Endothelial cell of umbilical vein (primary cell): ENCODE measurements at regions not wholly inside any gene's neighbourhood (a gene's known extent, or its start where the extent isn't known, plus 50 kb on each side); places are given as distances from the start of the nearest gene placed in this dataset.

Experiments
- BruUV-seq: library from RNA; stranded (reverse); fragments of 400-500 nt; replicated peaks from 2 replicates; lab custom pipeline; 2021; lab: Mats Ljungman, UMichigan
- CTCF ChIA-PET: fragments of 300-600, 350-600 bp; sonication (Branson Sonifier 250); formaldehyde crosslinking; loops from one replicate; lab custom pipeline; 2021; ENCODE audit warnings: antibody characterized with exemption, inconsistent platforms; lab: Charles Lee
- POLR2A ChIA-PET: fragments of 300-600, 350-600 bp; sonication (Branson Sonifier 250); formaldehyde crosslinking; loops from one replicate; lab custom pipeline; 2021; ENCODE audit warnings: antibody characterized with exemption, inconsistent platforms; lab: Charles Lee
- DNase-seq: peaks from one replicate; pipeline ENCODE4 v3.0.0-alpha.2; 2011; ENCODE audit warnings: low read depth, low spot score
- FAIRE-seq: peaks from 2 replicates; lab custom pipeline; 2011; peaks lifted over from hg19 to GRCh38; lab: Jason Lieb, UNC
- H2AFZ ChIP-seq: 2 replicates; pipeline ENCODE4 v1.6.0; 2012; ENCODE audit warnings: low read depth, low read length, control low read depth, inconsistent platforms
- H3K27ac ChIP-seq: 2 replicates; pipeline ENCODE4 v1.5.1; 2011; ENCODE audit warnings: low read depth, mild to moderate bottlenecking, control low read depth, low read length, moderate library complexity; ENCODE audit not compliant: insufficient read depth
- H3K27me3 ChIP-seq, 2 experiments: 2 replicates each; pipeline versions ENCODE4 v1.6.0 to v1.6.1; 2011; ENCODE audit warnings: low read length in 2 of 2, mixed read lengths in 1 of 2; ENCODE audit not compliant: control insufficient read depth in 2 of 2, insufficient read depth in 2 of 2
- H3K36me3 ChIP-seq, 2 experiments: 2 replicates in 1 of 2; 3 replicates in 1 of 2; pipeline ENCODE4 v1.5.1; 2011; ENCODE audit warnings: low read length in 2 of 2, mild to moderate bottlenecking in 1 of 2, moderate library complexity in 1 of 2; ENCODE audit not compliant: control insufficient read depth in 2 of 2, insufficient read depth in 2 of 2; ENCODE audit errors: extremely low read depth in 1 of 2
- H3K4me1 ChIP-seq: 3 replicates; pipeline ENCODE4 v1.5.1; 2011; ENCODE audit warnings: mild to moderate bottlenecking, low read length; ENCODE audit not compliant: control insufficient read depth, insufficient read depth; ENCODE audit errors: extremely low read depth
- H3K4me2 ChIP-seq: 2 replicates; pipeline ENCODE4 v1.6.1; 2011; ENCODE audit warnings: low read length, control low read depth, mixed read lengths; ENCODE audit not compliant: insufficient read depth
- H3K4me3 ChIP-seq, 3 experiments: fragments of 200-600 bp in 1 of 3; sonication (generic), shearing (Covaris generic) in 1 of 3; replicated peaks in 1 of 3; 2 replicates each; pipeline ENCODE4 v1.5.1; 2011 to 2016; ENCODE audit warnings: control low read depth in 3 of 3, low read length in 3 of 3, mild to moderate bottlenecking in 2 of 3, inconsistent platforms in 1 of 3, low read depth in 1 of 3, moderate library complexity in 1 of 3; ENCODE audit not compliant: insufficient read depth in 1 of 3
- H3K79me2 ChIP-seq: 2 replicates; pipeline ENCODE4 v1.6.0; 2012; ENCODE audit warnings: low read length, inconsistent platforms; ENCODE audit not compliant: control insufficient read depth, insufficient read depth
- H3K9ac ChIP-seq: replicated peaks from 2 replicates; pipeline ENCODE3; 2011; ENCODE audit warnings: low read length, control low read depth; ENCODE audit not compliant: insufficient read depth; ENCODE audit errors: extremely low read depth
- H3K9me1 ChIP-seq: replicated peaks from 3 replicates; pipeline ENCODE4 v1.6.0; 2011; ENCODE audit warnings: mild to moderate bottlenecking, low read length; ENCODE audit not compliant: control insufficient read depth, insufficient read depth; ENCODE audit errors: extremely low read depth
- H3K9me3 ChIP-seq: replicated peaks from 2 replicates; pipeline ENCODE4 v1.5.1; 2012; ENCODE audit warnings: low read length, inconsistent platforms; ENCODE audit not compliant: control insufficient read depth, insufficient read depth
- H4K20me1 ChIP-seq: replicated peaks from 2 replicates; pipeline ENCODE3; 2011; ENCODE audit warnings: mild to moderate bottlenecking, low read length; ENCODE audit not compliant: control insufficient read depth, insufficient read depth; ENCODE audit errors: extremely low read depth
- EZH2 ChIP-seq: IDR thresholded peaks from 2 replicates; pipeline ENCODE4 v1.6.1; 2012; ENCODE audit warnings: borderline replicate concordance, low read depth, mild to moderate bottlenecking, moderate library complexity, low read length, inconsistent platforms; ENCODE audit not compliant: severe bottlenecking
- FOS ChIP-seq: IDR thresholded peaks from 2 replicates; pipeline ENCODE4 v1.6.1; 2011; ENCODE audit warnings: mild to moderate bottlenecking, low read length, moderate library complexity, borderline replicate concordance; ENCODE audit not compliant: insufficient read depth
- GATA2 ChIP-seq: IDR thresholded peaks from 2 replicates; pipeline ENCODE4 v1.7.0; 2011; ENCODE audit warnings: low read depth, mild to moderate bottlenecking, moderate library complexity, mixed read lengths, low read length; ENCODE audit not compliant: insufficient read length, insufficient read depth
- JUN ChIP-seq: IDR thresholded peaks from 2 replicates; pipeline ENCODE4 v1.6.1; 2011; ENCODE audit warnings: borderline replicate concordance, low read depth; ENCODE audit not compliant: insufficient read length, insufficient read depth
- MYC ChIP-seq: IDR thresholded peaks from one replicate; pipeline ENCODE4 v1.6.1; 2011; ENCODE audit warnings: mild to moderate bottlenecking, low read depth, low read length
- POLR2A ChIP-seq: IDR thresholded peaks from 2 replicates; pipeline ENCODE4 v1.6.1; 2012; ENCODE audit warnings: low read depth, mild to moderate bottlenecking, control low read depth, low read length
- POLR2AphosphoS5 ChIP-seq: IDR thresholded peaks from 2 replicates; pipeline ENCODE4 v1.6.1; 2012; ENCODE audit warnings: low read depth, mild to moderate bottlenecking, control low read depth, low read length, moderate library complexity; ENCODE audit not compliant: insufficient read depth
- dilution Hi-C: fragments of 300-500 bp; cut with MboI; formaldehyde crosslinking; loops from one replicate; pipeline ENCODE4 v1.15.0; 2019; ENCODE audit warnings: low sequenced_read_pairs; ENCODE audit not compliant: extremely low pct_ligation_motif_present
- intact Hi-C: fragments of 100-400 bp; cut with micrococcal nuclease; formaldehyde crosslinking; loops from one replicate; pipeline ENCODE4 v1.10.0; 2022
- TF ChIP-seq, protein P1 (sequence below): IDR thresholded peaks from 2 replicates; pipeline ENCODE4 v1.6.1; 2011; ENCODE audit not compliant: insufficient read depth, insufficient read length
- TF ChIP-seq, protein P2 (sequence below), 2 donors: IDR thresholded peaks; 1 replicate in 1 of 2; 2 replicates in 1 of 2; pipeline ENCODE4 v1.5.1; 2011; ENCODE audit warnings: low read length in 2 of 2, mild to moderate bottlenecking in 2 of 2, moderate library complexity in 2 of 2, control low read depth in 1 of 2, inconsistent platforms in 1 of 2, low read depth in 1 of 2; ENCODE audit not compliant: insufficient read depth in 1 of 2; ENCODE audit errors: extremely low read depth in 1 of 2

DNA sequence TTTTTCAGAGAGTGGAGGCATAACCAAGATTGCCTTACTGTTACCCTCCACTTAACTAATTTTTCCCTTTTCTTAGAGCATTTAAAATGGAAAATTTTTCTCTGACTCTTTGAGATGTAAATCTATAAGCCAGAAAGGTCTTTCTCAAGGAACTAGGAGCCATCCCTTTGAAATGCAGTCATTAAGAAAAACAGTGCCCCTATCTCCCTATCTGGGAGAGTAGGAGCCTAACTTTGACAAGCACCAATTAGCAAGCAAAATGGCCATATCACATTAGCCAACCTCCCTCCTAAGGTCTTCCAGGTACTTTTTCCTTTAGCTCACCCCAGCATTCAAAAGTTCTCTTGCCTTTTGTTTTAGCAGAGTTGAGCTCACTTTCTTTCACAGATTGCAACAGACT lies 570.5 kb downstream of the EPHA7 start:
- Histone ChIP-seq H3K4me2 (no peak overlapping the region), H4K20me1 (no peaks in the 10 kb centered on the region), H3K9ac (no peak overlapping the region), H3K4me1 (no peaks in the 10 kb centered on the region), H3K79me2 (no peaks in the 10 kb centered on the region), H3K27me3 (no peaks in the 10 kb centered on the region), H2AFZ (no peak overlapping the region), H3K36me3 (no peaks in the 10 kb centered on the region), H3K9me1 (no peaks in the 10 kb centered on the region), H3K9me3 (no peaks in the 10 kb centered on the region), H3K4me3 (no peak overlapping the region), H3K27ac (no peak overlapping the region)
- POLR2A ChIA-PET: no interaction called here
- dilution Hi-C loops: no loop called here
- DNase-seq: no peak
- TF ChIP-seq POLR2A: no peak
- TF ChIP-seq POLR2AphosphoS5: no peak
- TF ChIP-seq, protein P1, sequence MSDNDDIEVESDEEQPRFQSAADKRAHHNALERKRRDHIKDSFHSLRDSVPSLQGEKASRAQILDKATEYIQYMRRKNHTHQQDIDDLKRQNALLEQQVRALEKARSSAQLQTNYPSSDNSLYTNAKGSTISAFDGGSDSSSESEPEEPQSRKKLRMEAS: no peak
- TF ChIP-seq MYC: no peak
- BruUV-seq: no TSS peak
- intact Hi-C loops: no loop called here
- CTCF ChIA-PET: no interaction called here
- no peak for FAIRE-seq

DNA sequence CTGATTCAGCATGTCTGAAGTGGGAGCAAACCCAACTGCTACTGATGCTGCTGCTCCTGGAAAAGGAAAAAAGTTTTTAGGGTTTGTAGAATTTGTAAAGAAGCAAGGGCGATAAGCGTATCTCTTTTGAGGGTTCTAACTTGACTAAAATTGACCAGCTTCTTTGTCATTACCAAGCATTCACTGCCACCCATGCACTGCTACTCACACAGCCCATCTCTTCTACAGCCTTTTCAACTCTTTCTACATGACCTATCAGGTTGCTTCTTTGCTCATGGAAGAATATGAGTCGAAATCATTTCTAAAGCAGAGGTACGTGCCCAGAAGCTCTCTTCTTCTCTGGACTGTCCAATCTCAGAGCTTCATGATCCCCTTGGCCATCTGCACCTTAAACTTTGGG lies 570.9 kb downstream of the EPHA7 start:
- dilution Hi-C loops: no loop called here
- no peak for FAIRE-seq
- no peaks in the 10 kb centered on the region for H3K4me1 ChIP-seq

More for the DNA sequence above, 570.9 kb downstream of the EPHA7 start:
- DNase-seq: no peak
- no TSS peak for BruUV-seq
- Histone ChIP-seq H3K9me3 (no peaks in the 10 kb centered on the region), H3K79me2 (no peaks in the 10 kb centered on the region), H2AFZ (no peak overlapping the region), H4K20me1 (no peaks in the 10 kb centered on the region), H3K36me3 (no peaks in the 10 kb centered on the region), H3K27me3 (no peaks in the 10 kb centered on the region), H3K9me1 (no peaks in the 10 kb centered on the region), H3K27ac (no peak overlapping the region), H3K9ac (no peak overlapping the region), H3K4me3 (no peak overlapping the region), H3K4me2 (no peak overlapping the region)
- ChIA-PET POLR2A (no interaction called here), CTCF (no interaction called here)
- no peak for TF ChIP-seq POLR2A
- TF ChIP-seq, protein P1: no peak
- TF ChIP-seq EZH2: no peak
- TF ChIP-seq GATA2: no peak
- TF ChIP-seq JUN: no peak
- TF ChIP-seq, protein P2, sequence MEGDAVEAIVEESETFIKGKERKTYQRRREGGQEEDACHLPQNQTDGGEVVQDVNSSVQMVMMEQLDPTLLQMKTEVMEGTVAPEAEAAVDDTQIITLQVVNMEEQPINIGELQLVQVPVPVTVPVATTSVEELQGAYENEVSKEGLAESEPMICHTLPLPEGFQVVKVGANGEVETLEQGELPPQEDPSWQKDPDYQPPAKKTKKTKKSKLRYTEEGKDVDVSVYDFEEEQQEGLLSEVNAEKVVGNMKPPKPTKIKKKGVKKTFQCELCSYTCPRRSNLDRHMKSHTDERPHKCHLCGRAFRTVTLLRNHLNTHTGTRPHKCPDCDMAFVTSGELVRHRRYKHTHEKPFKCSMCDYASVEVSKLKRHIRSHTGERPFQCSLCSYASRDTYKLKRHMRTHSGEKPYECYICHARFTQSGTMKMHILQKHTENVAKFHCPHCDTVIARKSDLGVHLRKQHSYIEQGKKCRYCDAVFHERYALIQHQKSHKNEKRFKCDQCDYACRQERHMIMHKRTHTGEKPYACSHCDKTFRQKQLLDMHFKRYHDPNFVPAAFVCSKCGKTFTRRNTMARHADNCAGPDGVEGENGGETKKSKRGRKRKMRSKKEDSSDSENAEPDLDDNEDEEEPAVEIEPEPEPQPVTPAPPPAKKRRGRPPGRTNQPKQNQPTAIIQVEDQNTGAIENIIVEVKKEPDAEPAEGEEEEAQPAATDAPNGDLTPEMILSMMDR (IDR thresholded peaks at IDR 0.05; ENCODE audit: extremely low read depth in 1 of 2, insufficient read depth in 1 of 2, low read depth in 1 of 2, low read length in 2 of 2): no peak
- no peak for TF ChIP-seq FOS
- TF ChIP-seq MYC: no peak
- TF ChIP-seq POLR2AphosphoS5: no peak
- intact Hi-C loops: no loop called here
